IMR-90 (cell line): ENCODE measurements at regions not wholly inside any gene's neighbourhood (a gene's known extent, or its start where the extent isn't known, plus 50 kb on each side); places are given as distances from the start of the nearest gene placed in this dataset.

ENCODE experiments used
- BHLHE40 ChIP-seq: fragments of 150-350 bp; IDR thresholded peaks from 2 replicates; pipeline ENCODE4 v1.6.1; 2016; ENCODE audit warnings: mild to moderate bottlenecking, low read depth, low read length
- CTCF ChIP-seq: conservative IDR thresholded peaks from 2 replicates; pipeline ENCODE4 v1.5.1; 2012; ENCODE audit warnings: mild to moderate bottlenecking, low read depth, low read length, improper control_type of control experiment
- MAZ ChIP-seq: IDR thresholded peaks from 2 replicates; pipeline ENCODE4 v1.6.1; 2012; ENCODE audit warnings: low read depth, mild to moderate bottlenecking, low read length, improper control_type of control experiment, moderate library complexity, borderline replicate concordance
- NFE2L2 ChIP-seq: fragments of 150-350 bp; IDR thresholded peaks from 2 replicates; pipeline ENCODE4 v1.6.1; 2016; ENCODE audit warnings: low read depth, mild to moderate bottlenecking, low read length
- POLR2A ChIP-seq: IDR thresholded peaks from 2 replicates; pipeline ENCODE4 v1.6.1; 2012; ENCODE audit warnings: mild to moderate bottlenecking, low read depth, low read length
- RAD21 ChIP-seq: IDR thresholded peaks from 2 replicates; pipeline ENCODE4 v1.6.1; 2012; ENCODE audit warnings: low read length, improper control_type of control experiment
- TF ChIP-seq, protein P1 (sequence below): fragments of 150-350 bp; IDR thresholded peaks from 2 replicates; pipeline ENCODE4 v1.6.1; 2017; ENCODE audit warnings: mild to moderate bottlenecking, antibody characterized with exemption, low read length, low read depth

DNA sequence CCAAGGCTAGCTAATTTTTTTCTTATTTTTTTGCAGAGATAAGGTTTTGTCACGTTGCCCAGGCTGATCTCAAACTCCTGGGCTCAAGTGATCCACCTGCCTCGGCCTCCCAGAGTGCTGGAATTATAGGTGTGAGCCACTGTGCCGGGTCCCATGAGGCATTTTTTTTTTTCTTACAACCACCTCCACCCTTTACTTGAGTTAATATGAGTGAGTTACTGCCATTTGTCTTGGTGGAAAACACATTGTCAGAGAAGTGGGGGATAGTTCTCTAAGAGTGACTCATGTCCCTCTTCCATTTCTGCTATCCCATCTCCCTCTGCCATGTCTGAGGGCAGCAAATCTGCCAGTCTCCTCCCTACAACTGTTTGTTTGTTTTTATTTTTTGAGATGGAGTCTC lies 163.4 kb upstream of the CLINT1 start:
- no peak for TF ChIP-seq CTCF
- TF ChIP-seq, protein P1, sequence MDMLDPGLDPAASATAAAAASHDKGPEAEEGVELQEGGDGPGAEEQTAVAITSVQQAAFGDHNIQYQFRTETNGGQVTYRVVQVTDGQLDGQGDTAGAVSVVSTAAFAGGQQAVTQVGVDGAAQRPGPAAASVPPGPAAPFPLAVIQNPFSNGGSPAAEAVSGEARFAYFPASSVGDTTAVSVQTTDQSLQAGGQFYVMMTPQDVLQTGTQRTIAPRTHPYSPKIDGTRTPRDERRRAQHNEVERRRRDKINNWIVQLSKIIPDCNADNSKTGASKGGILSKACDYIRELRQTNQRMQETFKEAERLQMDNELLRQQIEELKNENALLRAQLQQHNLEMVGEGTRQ = no peak
- TF ChIP-seq POLR2A = no peak
- TF ChIP-seq NFE2L2 = no peak
- TF ChIP-seq BHLHE40 = no peak
- no peak for TF ChIP-seq RAD21
- no peak for TF ChIP-seq MAZ
